ENCODE measurements at regions not wholly inside any gene's neighbourhood (a gene's known extent, or its start where the extent isn't known, plus 50 kb on each side); places are given as distances from the start of the nearest gene placed in this dataset.

DNA sequence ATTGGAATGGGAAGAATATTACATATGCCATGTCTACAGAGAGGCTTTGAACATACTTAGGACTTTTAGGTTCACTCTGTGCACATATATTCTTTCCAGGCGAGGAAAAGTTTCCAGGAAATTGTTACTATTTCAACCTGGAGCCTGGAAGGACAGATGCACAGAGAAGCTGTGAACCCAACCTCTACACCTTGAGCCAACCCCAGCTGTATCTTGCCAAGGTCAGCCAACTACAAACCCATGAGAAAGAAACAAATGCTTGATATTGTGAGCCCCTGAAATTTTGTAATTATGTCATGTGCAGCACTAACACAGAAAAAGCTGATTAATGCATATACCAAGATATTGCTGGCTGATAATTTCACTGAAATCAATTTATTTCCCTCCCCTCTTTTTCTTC, 404.9 kb downstream of the GLRX3 start:
- TF ChIP-seq, protein P1, sequence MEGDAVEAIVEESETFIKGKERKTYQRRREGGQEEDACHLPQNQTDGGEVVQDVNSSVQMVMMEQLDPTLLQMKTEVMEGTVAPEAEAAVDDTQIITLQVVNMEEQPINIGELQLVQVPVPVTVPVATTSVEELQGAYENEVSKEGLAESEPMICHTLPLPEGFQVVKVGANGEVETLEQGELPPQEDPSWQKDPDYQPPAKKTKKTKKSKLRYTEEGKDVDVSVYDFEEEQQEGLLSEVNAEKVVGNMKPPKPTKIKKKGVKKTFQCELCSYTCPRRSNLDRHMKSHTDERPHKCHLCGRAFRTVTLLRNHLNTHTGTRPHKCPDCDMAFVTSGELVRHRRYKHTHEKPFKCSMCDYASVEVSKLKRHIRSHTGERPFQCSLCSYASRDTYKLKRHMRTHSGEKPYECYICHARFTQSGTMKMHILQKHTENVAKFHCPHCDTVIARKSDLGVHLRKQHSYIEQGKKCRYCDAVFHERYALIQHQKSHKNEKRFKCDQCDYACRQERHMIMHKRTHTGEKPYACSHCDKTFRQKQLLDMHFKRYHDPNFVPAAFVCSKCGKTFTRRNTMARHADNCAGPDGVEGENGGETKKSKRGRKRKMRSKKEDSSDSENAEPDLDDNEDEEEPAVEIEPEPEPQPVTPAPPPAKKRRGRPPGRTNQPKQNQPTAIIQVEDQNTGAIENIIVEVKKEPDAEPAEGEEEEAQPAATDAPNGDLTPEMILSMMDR (IDR thresholded peaks at IDR 0.05; ENCODE audit: low read length): no peak
- no peak for TF ChIP-seq EZH2 (IDR thresholded peaks at IDR 0.05; ENCODE audit: borderline replicate concordance, low read length)
